A549 (cell line): ENCODE measurements at regions not wholly inside any gene's neighbourhood (a gene's known extent, or its start where the extent isn't known, plus 50 kb on each side); places are given as distances from the start of the nearest gene placed in this dataset.
A peak's percentile ranks its signal among the peaks of the same experiment; 100 is the strongest.

Experiments
- ATAC-seq, 2 experiments: fragments of 200-7000 bp in 1 of 2; fragments of >200 bp in 1 of 2; cut with Nextera tagmentation in 1 of 2; cut with Tn5 transposase in 1 of 2; 3 replicates each; pipeline versions ENCODE4 v1.8.0 to v1.9.1; 2018 to 2020; ENCODE audit warnings: mild to moderate bottlenecking in 1 of 2, moderate library complexity in 1 of 2
- CTCF ChIA-PET: fragments of 300-600 bp; sonication (Branson Sonifier 250); formaldehyde crosslinking; extraction: SDS; loops from one replicate; lab custom pipeline; 2021; ENCODE audit warnings: antibody characterized with exemption, inconsistent platforms; lab: Yijun Ruan, JAX
- POLR2A ChIA-PET: fragments of 350-600 bp; formaldehyde crosslinking; extraction: SDS; loops from one replicate; lab custom pipeline; 2021; ENCODE audit warnings: antibody characterized with exemption, inconsistent platforms; lab: Yijun Ruan, JAX
- DNase-seq, 2 experiments: peaks; one replicate each; pipeline versions ENCODE4 v3.0.0 to v3.0.0-alpha.2; 2011 to 2016; ENCODE audit warnings: low read depth in 1 of 2, low spot score in 1 of 2
- FAIRE-seq: peaks from 2 replicates; lab custom pipeline; 2011; peaks lifted over from hg19 to GRCh38; lab: Jason Lieb, UNC
- H3K27ac ChIP-seq, 2 experiments: fragments of >200 bp; sonication (Bioruptor Twin); formaldehyde crosslinking; 3 replicates each; pipeline ENCODE4 v1.5.1; 2016 to 2017
- H3K4me1 ChIP-seq: fragments of >200 bp; sonication (Bioruptor Twin); formaldehyde crosslinking; 3 replicates; pipeline ENCODE4 v1.6.1; 2016
- H3K4me2 ChIP-seq: fragments of >200 bp; sonication (Bioruptor Twin); formaldehyde crosslinking; 3 replicates; pipeline ENCODE4 v1.6.1; 2016
- H3K4me3 ChIP-seq: fragments of >200 bp; sonication (Bioruptor Twin); formaldehyde crosslinking; 3 replicates; pipeline ENCODE4 v1.5.1; 2016
- H3K9me3 ChIP-seq: fragments of >200 bp; sonication (Bioruptor Twin); formaldehyde crosslinking; 3 replicates; pipeline ENCODE4 v1.6.1; 2016
- BHLHE40 ChIP-seq: IDR thresholded peaks from 2 replicates; pipeline ENCODE4 v1.6.1; 2012; ENCODE audit warnings: low read depth, low read length, inconsistent platforms
- CBX8 ChIP-seq: fragments of 200-600 bp; sonication (generic); IDR thresholded peaks from 2 replicates; pipeline ENCODE4 v1.6.1; 2016
- CHD2 ChIP-seq: fragments of 150-350 bp; IDR thresholded peaks from 2 replicates; pipeline ENCODE4 v1.6.1; 2014; ENCODE audit warnings: low read length; ENCODE audit not compliant: partially characterized antibody
- EHMT2 ChIP-seq: fragments of 200-600 bp; sonication (generic); IDR thresholded peaks from 2 replicates; pipeline ENCODE4 v1.6.1; 2016; ENCODE audit warnings: antibody characterized with exemption, low read depth, mild to moderate bottlenecking, moderate library complexity
- EP300 ChIP-seq, 2 experiments: fragments of >200 bp; sonication (Bioruptor Twin); formaldehyde crosslinking; IDR thresholded peaks; 2 replicates in 1 of 2; 3 replicates in 1 of 2; pipeline ENCODE4 v1.6.1; 2016 to 2017
- FOSL2 ChIP-seq, 2 experiments: fragments of 450-650 bp in 1 of 2; fragments of >200 bp in 1 of 2; sonication (Bioruptor Twin) in 1 of 2; formaldehyde crosslinking; IDR thresholded peaks; 2 replicates each; pipeline versions ENCODE4 v1.5.0 to v1.6.1; 2016 to 2020; ENCODE audit warnings: mild to moderate bottlenecking in 1 of 2, moderate library complexity in 1 of 2
- FOXS1 ChIP-seq: fragments of 250-450 bp; sonication (Bioruptor Pico); IDR thresholded peaks from 2 replicates; pipeline ENCODE4 v1.5.0; 2020; ENCODE audit warnings: mild to moderate bottlenecking, moderate library complexity
- HEYL ChIP-seq: fragments of 250-450 bp; sonication (Bioruptor Pico); IDR thresholded peaks from 2 replicates; pipeline ENCODE4 v1.8.0; 2021; ENCODE audit warnings: mild to moderate bottlenecking, moderate library complexity
- HOXA7 ChIP-seq: fragments of 250-450 bp; sonication (Bioruptor Pico); IDR thresholded peaks from 2 replicates; pipeline ENCODE4 v1.5.0; 2020; ENCODE audit warnings: mild to moderate bottlenecking, moderate library complexity
- JUN ChIP-seq, 2 experiments: fragments of >200 bp; sonication (Bioruptor Twin); formaldehyde crosslinking; IDR thresholded peaks; 2 replicates in 1 of 2; 3 replicates in 1 of 2; pipeline ENCODE4 v1.6.1; 2016 to 2017
- JUNB ChIP-seq: fragments of >200 bp; sonication (Bioruptor Twin); formaldehyde crosslinking; IDR thresholded peaks from 2 replicates; pipeline ENCODE4 v1.6.1; 2016
- KDM1A ChIP-seq: fragments of 200-600 bp; sonication (generic); IDR thresholded peaks from 2 replicates; pipeline ENCODE4 v1.6.1; 2016; ENCODE audit warnings: low read depth, mild to moderate bottlenecking
- MAFK ChIP-seq: fragments of 450-650 bp; IDR thresholded peaks from 2 replicates; pipeline ENCODE4 v1.6.1; 2014; ENCODE audit not compliant: partially characterized antibody
- NFE2L2 ChIP-seq: fragments of 150-350 bp; conservative IDR thresholded peaks from 2 replicates; pipeline ENCODE4 v1.6.1; 2014; ENCODE audit warnings: low read length
- PHF8 ChIP-seq: fragments of 200-600 bp; sonication (generic); IDR thresholded peaks from 2 replicates; pipeline ENCODE4 v1.6.1; 2016; ENCODE audit warnings: low read depth, mild to moderate bottlenecking, antibody characterized with exemption, moderate library complexity, borderline replicate concordance
- POLR2A ChIP-seq: IDR thresholded peaks from 2 replicates; pipeline ENCODE4 v1.6.1; 2012; ENCODE audit warnings: mild to moderate bottlenecking, low read length
- POLR2AphosphoS2 ChIP-seq: conservative IDR thresholded peaks from 2 replicates; pipeline ENCODE4 v1.6.1; 2012; ENCODE audit warnings: low read length, improper control_type of control experiment, inconsistent platforms
- RAD21 ChIP-seq, 2 experiments: fragments of >200 bp in 1 of 2; sonication (Bioruptor Twin) in 1 of 2; formaldehyde crosslinking in 1 of 2; IDR thresholded peaks in 1 of 2; conservative IDR thresholded peaks in 1 of 2; 2 replicates in 1 of 2; 3 replicates in 1 of 2; pipeline ENCODE4 v1.6.1; 2012 to 2018; ENCODE audit warnings: inconsistent platforms in 1 of 2
- RARB ChIP-seq: fragments of 250-450 bp; sonication (Bioruptor Pico); IDR thresholded peaks from 2 replicates; pipeline ENCODE4 v1.8.0; 2021; ENCODE audit warnings: mild to moderate bottlenecking, moderate library complexity
- RFX5 ChIP-seq: fragments of 450-650 bp; IDR thresholded peaks from 2 replicates; pipeline ENCODE4 v1.7.1; 2014; ENCODE audit warnings: antibody characterized with exemption, mild to moderate bottlenecking, moderate library complexity
- RNF2 ChIP-seq: fragments of 200-600 bp; sonication (generic); IDR thresholded peaks from 2 replicates; pipeline ENCODE4 v1.6.1; 2016; ENCODE audit warnings: low read depth, mild to moderate bottlenecking, antibody characterized with exemption, moderate library complexity, borderline replicate concordance
- ZC3H11A ChIP-seq: fragments of 450-650 bp; IDR thresholded peaks from 2 replicates; pipeline ENCODE4 v1.6.1; 2014; ENCODE audit warnings: antibody characterized with exemption, mild to moderate bottlenecking
- ZFP36 ChIP-seq: fragments of 450-650 bp; IDR thresholded peaks from 2 replicates; pipeline ENCODE4 v1.6.1; 2014; ENCODE audit warnings: borderline replicate concordance; ENCODE audit not compliant: partially characterized antibody
- WGBS: methylation state at CpG from one replicate; pipeline ENCODE4 v1.1.6; 2017; ENCODE audit errors: missing lambda C conversion rate; 5-methylcytosine and 5-hydroxymethylcytosine counted together
- TF ChIP-seq, protein P1 (sequence below): IDR thresholded peaks from 2 replicates; pipeline ENCODE4 v1.6.1; 2012; ENCODE audit warnings: low read depth, borderline replicate concordance
- TF ChIP-seq, protein P2 (sequence below): fragments of 150-350 bp; IDR thresholded peaks from 2 replicates; pipeline ENCODE4 v1.6.1; 2014; ENCODE audit warnings: low read depth, mild to moderate bottlenecking, low read length

DNA sequence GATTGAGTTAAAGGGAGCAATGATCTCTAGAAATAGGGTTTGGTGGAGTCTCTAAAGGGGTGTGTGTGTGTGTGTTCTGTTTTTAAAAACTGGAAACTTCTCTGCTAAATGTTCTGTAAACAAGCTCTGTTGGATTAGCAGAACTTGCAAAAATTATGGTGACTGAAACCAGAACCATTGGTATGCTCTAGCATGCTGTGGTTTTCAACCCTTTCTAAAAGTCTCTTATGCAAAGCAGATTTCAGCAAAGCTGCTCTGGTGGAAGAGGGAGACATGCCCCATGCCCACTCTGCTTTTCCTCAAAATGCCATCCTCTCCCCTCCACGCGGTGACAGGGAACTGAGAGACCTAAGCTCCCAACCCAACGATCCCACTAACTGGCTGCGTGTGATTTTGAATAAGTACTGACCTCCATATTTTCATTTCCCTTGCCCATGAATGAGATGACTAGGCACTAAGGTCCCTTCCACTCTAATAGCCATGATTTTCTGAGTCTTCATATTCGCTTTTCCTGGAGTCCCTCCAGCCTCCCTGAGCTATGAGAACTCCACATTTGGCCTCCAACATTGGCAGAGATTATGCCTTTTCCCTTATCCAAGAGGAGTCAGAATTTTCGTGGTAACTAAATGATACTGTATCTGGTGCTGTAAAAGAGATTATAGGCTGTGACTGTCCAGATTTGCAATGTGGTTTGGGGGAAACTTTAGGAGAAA is 117.3 kb upstream of the PALS2 start:
- TF ChIP-seq JUNB (no peak), HEYL (no peak), BHLHE40 (no peak), MAFK (no peak), EHMT2 (no peak), RAD21 (conservative IDR thresholded peaks at IDR 0.05 in 1 of 2, IDR thresholded peaks at IDR 0.05 in 1 of 2) (no peak), FOXS1 (CRISPR knock-in tag) (no peak), EP300 (IDR thresholded peaks at IDR 0.05) (no peak), CBX8 (no peak), FOSL2 (IDR thresholded peaks at IDR 0.05) (no peak), FOSL2 (CRISPR knock-in tag; IDR thresholded peaks at IDR 0.05) (no peak), POLR2A (no peak), ZC3H11A (no peak), HOXA7 (no peak), NFE2L2 (no peak), RARB (no peak), RFX5 (no peak)
- TF ChIP-seq, protein P1, sequence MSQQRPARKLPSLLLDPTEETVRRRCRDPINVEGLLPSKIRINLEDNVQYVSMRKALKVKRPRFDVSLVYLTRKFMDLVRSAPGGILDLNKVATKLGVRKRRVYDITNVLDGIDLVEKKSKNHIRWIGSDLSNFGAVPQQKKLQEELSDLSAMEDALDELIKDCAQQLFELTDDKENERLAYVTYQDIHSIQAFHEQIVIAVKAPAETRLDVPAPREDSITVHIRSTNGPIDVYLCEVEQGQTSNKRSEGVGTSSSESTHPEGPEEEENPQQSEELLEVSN, result no peak
- TF ChIP-seq, protein P2, sequence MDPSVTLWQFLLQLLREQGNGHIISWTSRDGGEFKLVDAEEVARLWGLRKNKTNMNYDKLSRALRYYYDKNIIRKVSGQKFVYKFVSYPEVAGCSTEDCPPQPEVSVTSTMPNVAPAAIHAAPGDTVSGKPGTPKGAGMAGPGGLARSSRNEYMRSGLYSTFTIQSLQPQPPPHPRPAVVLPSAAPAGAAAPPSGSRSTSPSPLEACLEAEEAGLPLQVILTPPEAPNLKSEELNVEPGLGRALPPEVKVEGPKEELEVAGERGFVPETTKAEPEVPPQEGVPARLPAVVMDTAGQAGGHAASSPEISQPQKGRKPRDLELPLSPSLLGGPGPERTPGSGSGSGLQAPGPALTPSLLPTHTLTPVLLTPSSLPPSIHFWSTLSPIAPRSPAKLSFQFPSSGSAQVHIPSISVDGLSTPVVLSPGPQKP, result no peak
- TF ChIP-seq, all 56 proteins: peak for 0
- 88% methylated on average over 6 of the region's 6 CpGs for WGBS
- H3K4me2 ChIP-seq, result peak overlapping the region; percentile 53; the same call in 2 of the 3 replicates
- ATAC-seq, result no peak
- ChIA-PET POLR2A (no interaction called here), CTCF (no interaction called here)
- no peak for FAIRE-seq
- H3K4me1 ChIP-seq, result peaks cover 22% of the 10 kb centered on the region
- H3K9me3 ChIP-seq, result no peaks in the 10 kb centered on the region
- H3K27ac ChIP-seq, result peak overlapping the region; percentile 33 to 57
- DNase-seq, result no peak
- H3K4me3 ChIP-seq, result no peak overlapping the region

DNA sequence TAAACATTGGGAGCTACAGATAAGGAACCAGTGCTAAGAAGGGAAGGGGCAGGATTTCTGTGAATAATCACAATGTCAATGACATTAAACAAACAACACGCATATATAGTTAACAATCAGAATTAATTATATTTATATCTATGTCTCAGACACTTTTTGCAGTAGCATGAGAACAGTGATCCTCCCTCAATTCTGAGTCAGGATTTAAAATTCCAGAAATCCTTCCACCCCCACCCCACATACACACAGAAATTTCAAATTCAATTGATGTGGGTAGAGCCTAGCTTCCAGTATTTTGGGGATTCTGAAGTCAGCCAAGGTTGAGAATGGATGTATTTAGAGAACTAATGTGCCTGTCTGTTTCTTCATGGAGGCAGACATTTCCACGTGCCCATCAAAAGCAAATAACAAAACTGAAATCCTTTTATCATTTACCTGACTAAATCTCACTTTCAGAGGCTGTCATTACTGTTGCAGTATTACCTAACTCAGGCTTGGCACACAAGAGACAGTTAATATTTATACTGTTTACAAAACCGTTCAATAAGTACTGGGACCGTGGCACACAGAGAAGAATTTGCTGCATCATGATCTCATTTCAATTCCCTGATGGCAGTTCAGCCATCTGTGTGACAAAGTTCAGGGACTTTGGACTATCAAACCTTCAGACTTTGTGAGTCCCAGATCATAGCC is 116.6 kb upstream of the PALS2 start:
- H3K4me2 ChIP-seq, result peak overlapping the region; percentile 53
- ChIA-PET CTCF (no interaction called here), POLR2A (no interaction called here)
- FAIRE-seq, result no peak
- H3K4me3 ChIP-seq, result no peak overlapping the region
- no peak; a peak in 1 of 6 replicates for ATAC-seq
- H3K9me3 ChIP-seq, result no peaks in the 10 kb centered on the region
- DNase-seq, result peak in 1 of 2 experiments; percentile 13
- no peak for TF ChIP-seq CHD2
- TF ChIP-seq MAFK, result peak; percentile 56
- TF ChIP-seq RNF2, result no peak
- TF ChIP-seq POLR2AphosphoS2, result no peak
- peak overlapping the region; percentile 33 to 57 for H3K27ac ChIP-seq
- 27% methylated on average over 4 of the region's 4 CpGs for WGBS
- peaks cover 22% of the 10 kb centered on the region for H3K4me1 ChIP-seq

DNA sequence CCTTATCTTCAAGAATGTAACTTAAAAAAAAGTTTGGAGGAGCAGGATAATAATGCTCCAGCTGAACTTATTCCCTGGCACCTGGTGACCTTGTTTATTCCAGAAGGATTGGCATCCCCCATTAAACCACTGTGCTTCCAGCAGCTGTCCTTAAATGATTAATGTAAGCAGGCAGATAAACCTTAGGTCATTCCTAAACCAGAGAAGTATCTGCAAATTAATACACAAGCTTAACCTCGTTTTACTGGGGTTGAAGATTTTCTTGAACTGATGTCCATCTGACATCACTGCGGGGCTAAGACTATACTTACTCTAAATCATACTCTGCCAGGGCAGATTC is 116.1 kb upstream of the PALS2 start:
- peaks cover 22% of the 10 kb centered on the region for H3K4me1 ChIP-seq
- 58% methylated on average over 2 of the region's 2 CpGs for WGBS
- FAIRE-seq (peak; percentile 36), DNase-seq (no peak), ATAC-seq (no peak; a peak in 1 of 6 replicates)
- no peaks in the 10 kb centered on the region for H3K9me3 ChIP-seq
- no peak for TF ChIP-seq ZFP36
- TF ChIP-seq PHF8, result no peak
- TF ChIP-seq EHMT2, result no peak
- TF ChIP-seq KDM1A, result no peak
- TF ChIP-seq JUN (IDR thresholded peaks at IDR 0.05), result no peak
- no peak overlapping the region for H3K4me3 ChIP-seq
- peak overlapping the region; percentile 33 to 57 for H3K27ac ChIP-seq
- CTCF ChIA-PET, result no interaction called here
- POLR2A ChIA-PET, result no interaction called here
- H3K4me2 ChIP-seq, result peak overlapping the region; percentile 53
